Mesodermal cell (in vitro differentiated cells): ENCODE measurements at regions not wholly inside any gene's neighbourhood (a gene's known extent, or its start where the extent isn't known, plus 50 kb on each side); places are given as distances from the start of the nearest gene placed in this dataset.
"Not testable (repeated sequence)": the region's sequence is repeated elsewhere in the genome, so short reads cannot be mapped to it uniquely, and the experiment has no call there.

ENCODE experiments used
- H3K27ac ChIP-seq: 2 replicates; pipeline ENCODE4 v1.7.0; 2013; ENCODE audit warnings: mild to moderate bottlenecking, low read depth, low read length, moderate library complexity; ENCODE audit not compliant: severe bottlenecking
- H3K36me3 ChIP-seq: 2 replicates; pipeline ENCODE4 v1.7.1; 2013; ENCODE audit warnings: mild to moderate bottlenecking, low read length, moderate library complexity; ENCODE audit not compliant: control insufficient read depth, insufficient read depth
- H3K4me1 ChIP-seq: one replicate; pipeline ENCODE4 v1.7.1; 2013; ENCODE audit warnings: mild to moderate bottlenecking, low read length; ENCODE audit not compliant: insufficient read depth, control insufficient read depth, poor library complexity, severe bottlenecking
- H3K4me3 ChIP-seq: 2 replicates; pipeline ENCODE4 v1.7.0; 2013; ENCODE audit warnings: low read length, control low read depth, mild to moderate bottlenecking; ENCODE audit not compliant: insufficient read depth, poor library complexity, severe bottlenecking; ENCODE audit errors: extremely low read depth
- H3K9me3 ChIP-seq: 2 replicates; pipeline ENCODE4 v1.7.1; 2013; ENCODE audit warnings: mild to moderate bottlenecking, low read length, moderate library complexity; ENCODE audit not compliant: control insufficient read depth
- WGBS, 2 experiments: methylation state at CpG; one replicate each; pipeline ENCODE4 v1.1.5; 2013; ENCODE audit warnings: missing lambda C conversion rate in 2 of 2; ENCODE audit not compliant: insufficient coverage in 2 of 2; 5-methylcytosine and 5-hydroxymethylcytosine counted together

GRCh38 chr14:37864861-37865718 lies 269.7 kb downstream of the TTC6 start:
- Histone ChIP-seq H3K36me3 (no peaks in the 10 kb centered on the region), H3K27ac (no peak overlapping the region), H3K9me3 (no peaks in the 10 kb centered on the region), H3K4me3 (no peak overlapping the region), H3K4me1 (peaks cover 4% of the 10 kb centered on the region)
- 82% methylated on average over 4 to 9 of the region's 11 CpGs for WGBS, 2 experiments

- Histone ChIP-seq H3K9me3 (no peaks in the 10 kb centered on the region), H3K36me3 (no peaks in the 10 kb centered on the region), H3K27ac (no peak overlapping the region), H3K4me1 (peaks cover 4% of the 10 kb centered on the region), H3K4me3 (no peak overlapping the region)
- 67 to 74% methylated on average over 1 to 3 of the region's 4 CpGs for WGBS, 2 experiments
Measured at GRCh38 chr14:37865719-37866549, 270.5 kb downstream of the TTC6 start.

GRCh38 chr14:37869633-37870032 lies 274.2 kb downstream of the TTC6 start:
- no peak overlapping the region for H3K27ac ChIP-seq
- no peaks in the 10 kb centered on the region for H3K36me3 ChIP-seq
- no peak overlapping the region for H3K4me3 ChIP-seq
- 53 to 83% methylated on average over 2 of the region's 2 CpGs for WGBS, 2 experiments
- no peaks in the 10 kb centered on the region for H3K9me3 ChIP-seq
- H3K4me1 ChIP-seq, result peaks cover 4% of the 10 kb centered on the region

GRCh38 chr14:37870170-37870569 lies 274.7 kb downstream of the TTC6 start:
- Histone ChIP-seq H3K4me3 (no peak overlapping the region), H3K9me3 (no peaks in the 10 kb centered on the region), H3K36me3 (no peaks in the 10 kb centered on the region), H3K27ac (no peak overlapping the region), H3K4me1 (peaks cover 3% of the 10 kb centered on the region)
- 71% methylated on average over 4 of the region's 5 CpGs; no CpG with 5 or more reads in 1 of the 2 experiments for WGBS, 2 experiments

- H3K36me3 ChIP-seq, result no peaks in the 10 kb centered on the region
- no peaks in the 10 kb centered on the region for H3K4me1 ChIP-seq
- no peaks in the 10 kb centered on the region for H3K9me3 ChIP-seq
- H3K4me3 ChIP-seq, result no peak overlapping the region
- 85 to 87% methylated on average over 10 to 11 of the region's 11 CpGs for WGBS, 2 experiments
- H3K27ac ChIP-seq, result no peak overlapping the region
Measured at GRCh38 chr14:37870632-37871346, 275.4 kb downstream of the TTC6 start.

GRCh38 chr14:37874065-37874428 lies 278.6 kb downstream of the TTC6 start:
- H3K9me3 ChIP-seq, H3K27ac ChIP-seq, H3K4me1 ChIP-seq, H3K4me3 ChIP-seq, H3K36me3 ChIP-seq: not testable (repeated sequence)
- 83 to 96% methylated on average over 4 of the region's 10 CpGs for WGBS, 2 experiments

GRCh38 chr14:37874429-37875109 lies 279.1 kb downstream of the TTC6 start:
- WGBS, 2 experiments, result 33 to 43% methylated on average over 12 to 15 of the region's 15 CpGs
- no peaks in the 10 kb centered on the region for H3K4me1 ChIP-seq
- no peak overlapping the region for H3K27ac ChIP-seq
- H3K36me3 ChIP-seq, result no peaks in the 10 kb centered on the region
- no peaks in the 10 kb centered on the region for H3K9me3 ChIP-seq
- H3K4me3 ChIP-seq, result no peak overlapping the region

GRCh38 chr14:37888234-37888633 lies 292.8 kb downstream of the TTC6 start:
- no peaks in the 10 kb centered on the region for H3K4me1 ChIP-seq
- WGBS, 2 experiments, result no CpG with 5 or more reads among the region's 1 CpG
- H3K27ac ChIP-seq, result no peak overlapping the region
- H3K4me3 ChIP-seq, result no peak overlapping the region
- H3K9me3 ChIP-seq, result no peaks in the 10 kb centered on the region
- no peaks in the 10 kb centered on the region for H3K36me3 ChIP-seq

- Histone ChIP-seq H3K9me3 (no peaks in the 10 kb centered on the region), H3K4me3 (no peak overlapping the region), H3K4me1 (no peaks in the 10 kb centered on the region), H3K27ac (no peak overlapping the region), H3K36me3 (no peaks in the 10 kb centered on the region)
- 42 to 100% methylated on average over 1 to 4 of the region's 5 CpGs for WGBS, 2 experiments
Measured at GRCh38 chr14:37889087-37889486, 293.7 kb downstream of the TTC6 start.

- Histone ChIP-seq H3K4me1 (no peaks in the 10 kb centered on the region), H3K9me3 (no peaks in the 10 kb centered on the region), H3K36me3 (no peaks in the 10 kb centered on the region), H3K4me3 (no peak overlapping the region), H3K27ac (no peak overlapping the region)
- WGBS, 2 experiments, result no CpG with 5 or more reads among the region's 1 CpG
Measured at GRCh38 chr14:37890095-37890494, 294.7 kb downstream of the TTC6 start.
